ENCODE measurements at regions not wholly inside any gene's neighbourhood (a gene's known extent, or its start where the extent isn't known, plus 50 kb on each side); places are given as distances from the start of the nearest gene placed in this dataset.

GRCh38 chr5:153358315-153358976 lies 132.0 kb upstream of the GRIA1 start:
- TF ChIP-seq EZH2 (IDR thresholded peaks at IDR 0.05; ENCODE audit: borderline replicate concordance, low read depth, low read length, severe bottlenecking) (no peak), CTCF (IDR thresholded peaks at IDR 0.05; ENCODE audit: borderline replicate concordance, extremely low read depth, low read length, poor library complexity, severe bottlenecking) (no peak)

Data from DND-41 (cell line).